ENCODE measurements at regions not wholly inside any gene's neighbourhood (a gene's known extent, or its start where the extent isn't known, plus 50 kb on each side); places are given as distances from the start of the nearest gene placed in this dataset.
"Not testable (repeated sequence)": the region's sequence is repeated elsewhere in the genome, so short reads cannot be mapped to it uniquely, and the experiment has no call there.

- no peak for TF ChIP-seq CTCF (conservative IDR thresholded peaks at IDR 0.05; ENCODE audit: low read depth in 2 of 2)
- TF ChIP-seq NANOG (IDR thresholded peaks at IDR 0.05; ENCODE audit: borderline replicate concordance): no peak
- TF ChIP-seq ETS1 (IDR thresholded peaks at IDR 0.05): no peak
These were observed 1676.7 kb downstream of the MRPL39 start (continued) for GRCh38 chr21:23930565-23930964.

- not testable (repeated sequence) for H3F3A ChIP-seq (replicated peaks; ENCODE audit: low read depth); H3K79me2 ChIP-seq (replicated peaks; ENCODE audit: insufficient read depth); H3K36me3 ChIP-seq (ENCODE audit: insufficient read depth); H3K4me1 ChIP-seq (ENCODE audit: insufficient read depth); H3K27me3 ChIP-seq (ENCODE audit: insufficient read depth); H2AFZ ChIP-seq; DNase-seq (ENCODE audit: low spot score); H3K36me3 Mint-ChIP-seq (ENCODE audit: low read depth); H3K4me3 Mint-ChIP-seq; H3K27ac Mint-ChIP-seq; ATAC-seq; H4K20me1 ChIP-seq (replicated peaks; ENCODE audit: insufficient read depth); H3K27ac ChIP-seq (ENCODE audit: low read depth); H3K4me2 ChIP-seq; H3K9me2 ChIP-seq (ENCODE audit: insufficient read depth); H3K27me3 Mint-ChIP-seq (ENCODE audit: insufficient read depth, low read depth, poor library complexity); H3K4me1 Mint-ChIP-seq; H3K4me3 ChIP-seq
- peaks cover 78% of the 10 kb centered on the region for H3K9me3 Mint-ChIP-seq
These were observed 1680.9 kb downstream of the MRPL39 start for GRCh38 chr21:23926430-23926829.

- Histone ChIP-seq H2AFZ (no peak overlapping the region), H3K4me1 (ENCODE audit: insufficient read depth) (no peaks in the 10 kb centered on the region), H3K4me2 (no peak overlapping the region), H3K36me3 (ENCODE audit: insufficient read depth) (no peaks in the 10 kb centered on the region), H3K4me3 (no peak overlapping the region), H3F3A (replicated peaks; ENCODE audit: low read depth) (no peaks in the 10 kb centered on the region), H3K79me2 (replicated peaks; ENCODE audit: insufficient read depth) (no peaks in the 10 kb centered on the region), H3K27me3 (ENCODE audit: insufficient read depth) (no peaks in the 10 kb centered on the region), H4K20me1 (replicated peaks; ENCODE audit: insufficient read depth) (no peaks in the 10 kb centered on the region), H3K27ac (ENCODE audit: low read depth) (no peak overlapping the region), H3K9me2 (ENCODE audit: insufficient read depth) (no peaks in the 10 kb centered on the region)
- Mint-ChIP-seq H3K27ac (no peak overlapping the region), H3K9me3 (peaks cover 88% of the 10 kb centered on the region), H3K4me3 (no peak overlapping the region), H3K36me3 (ENCODE audit: low read depth) (peaks cover 2% of the 10 kb centered on the region; the same call in 2 of the 3 replicates), H3K4me1 (peaks cover 3% of the 10 kb centered on the region; the same call in 1 of the 3 replicates), H3K27me3 (ENCODE audit: insufficient read depth, low read depth, poor library complexity) (no peaks in the 10 kb centered on the region)
- DNase-seq (ENCODE audit: low spot score) (no peak), ATAC-seq (no peak)
- TF ChIP-seq ZNF462 (CRISPR knock-in tag; IDR thresholded peaks at IDR 0.05) (no peak), CTCF (conservative IDR thresholded peaks at IDR 0.05; ENCODE audit: low read depth in 2 of 2) (no peak), JUNB (IDR thresholded peaks at IDR 0.05; ENCODE audit: unreplicated experiment) (no peak), ZNF114 (CRISPR knock-in tag; IDR thresholded peaks at IDR 0.05) (no peak), EZH2phosphoT487 (IDR thresholded peaks at IDR 0.05; ENCODE audit: unreplicated experiment) (no peak)
These were observed 1685.4 kb downstream of the MRPL39 start for GRCh38 chr21:23921670-23922418.

Data from GM23338 (cell line).